Left hindlimb (tissue), 1 donor: ENCODE measurements at regions not wholly inside any gene's neighbourhood (a gene's known extent, or its start where the extent isn't known, plus 50 kb on each side); places are given as distances from the start of the nearest gene placed in this dataset.

Experiments
- DNase-seq: peaks from one replicate; pipeline ENCODE4 v3.0.0-alpha.2; 2018

- no peak for DNase-seq
These were observed 223.7 kb upstream of the HABP2 start for GRCh38 chr10:113329121-113329596.

DNA sequence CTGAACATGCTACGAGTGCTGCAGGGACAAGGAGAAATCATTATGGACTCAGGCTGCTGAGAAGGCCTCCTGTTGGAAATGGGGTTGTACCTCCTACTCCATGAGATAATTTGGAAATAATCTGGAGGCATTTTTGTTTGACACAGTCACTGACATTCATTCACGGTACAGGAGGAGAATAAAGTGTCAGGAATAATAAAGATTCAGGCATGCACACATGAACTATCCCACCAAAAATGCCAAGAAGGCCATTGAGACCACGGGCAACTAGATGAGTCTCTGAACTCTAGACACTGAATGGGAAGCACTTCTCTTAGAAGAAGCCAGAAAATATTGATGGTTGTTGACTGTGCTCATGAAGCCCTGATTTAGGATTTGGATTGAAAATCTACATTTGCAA lies 220.9 kb upstream of the HABP2 start:
- no peak for DNase-seq

- no peak for DNase-seq
These were observed 219.5 kb upstream of the HABP2 start for GRCh38 chr10:113333313-113333712.

- no peak for DNase-seq
These were observed 217.3 kb upstream of the HABP2 start for GRCh38 chr10:113335592-113335991.

DNA sequence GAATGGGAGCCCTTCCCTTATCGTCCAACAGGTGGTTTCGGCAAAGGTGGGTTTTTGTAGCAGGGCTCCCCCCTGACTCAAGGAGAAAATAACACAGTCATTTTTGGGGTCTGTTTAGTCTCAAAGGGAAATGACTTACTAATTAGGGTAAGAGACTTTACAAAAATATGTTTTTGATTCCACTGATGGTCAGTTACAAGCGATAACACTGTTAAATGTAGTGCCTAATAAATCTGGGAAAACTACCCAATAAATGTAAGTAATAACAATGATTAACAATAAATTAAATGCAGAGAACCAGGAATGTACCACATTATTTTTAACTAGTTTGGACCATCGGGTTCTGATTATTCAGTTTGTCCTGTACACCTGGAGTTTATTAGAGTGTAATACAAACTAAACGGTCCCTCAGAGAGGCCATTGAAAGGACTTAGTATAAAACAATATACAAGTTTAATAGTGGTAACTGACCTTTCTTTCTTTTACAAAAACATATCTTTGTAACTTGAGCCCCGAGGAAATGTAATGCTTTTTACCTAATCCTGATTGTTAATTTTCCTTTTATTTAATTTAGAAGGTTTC lies 216.2 kb upstream of the HABP2 start:
- no peak for DNase-seq

DNA sequence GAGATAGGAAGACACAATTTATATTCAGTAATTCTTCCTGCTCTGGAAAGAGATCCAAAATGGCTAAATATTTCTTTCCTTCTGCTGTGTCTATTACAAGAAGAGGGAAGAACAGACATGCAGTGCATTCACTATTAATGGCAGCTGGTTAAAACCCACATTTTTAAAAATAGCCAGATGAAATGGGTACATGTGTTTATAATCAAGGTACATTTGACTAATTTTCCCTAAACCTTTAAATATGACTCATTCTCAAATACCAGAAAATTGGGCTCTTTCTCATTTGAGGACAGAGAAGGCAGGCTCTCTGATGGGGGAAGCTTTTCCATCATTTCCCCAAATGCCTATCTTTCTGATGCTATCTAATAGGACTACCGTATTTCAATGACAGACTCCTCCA lies 215.7 kb upstream of the HABP2 start:
- DNase-seq, result no peak

DNA sequence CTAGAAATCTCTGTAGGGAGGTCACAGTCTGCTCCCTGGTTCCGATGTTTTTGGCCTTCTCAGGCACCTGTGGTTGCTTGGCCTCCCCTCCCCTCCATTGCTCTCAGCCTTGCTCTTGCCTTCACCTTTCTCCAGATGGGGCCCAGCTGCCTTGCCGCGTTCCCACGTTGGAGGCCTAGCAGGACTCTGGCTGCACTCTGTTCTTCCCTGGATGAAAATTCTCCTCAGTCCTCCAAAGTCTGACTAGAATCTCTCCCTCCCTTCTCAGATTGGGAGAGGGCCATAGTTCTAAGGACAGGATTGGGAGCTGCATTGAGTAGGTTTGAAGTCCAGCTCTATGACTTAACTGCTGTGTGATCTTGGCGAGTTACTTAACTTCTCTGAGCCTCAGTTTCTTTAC lies 213.7 kb upstream of the HABP2 start:
- DNase-seq, result no peak

DNA sequence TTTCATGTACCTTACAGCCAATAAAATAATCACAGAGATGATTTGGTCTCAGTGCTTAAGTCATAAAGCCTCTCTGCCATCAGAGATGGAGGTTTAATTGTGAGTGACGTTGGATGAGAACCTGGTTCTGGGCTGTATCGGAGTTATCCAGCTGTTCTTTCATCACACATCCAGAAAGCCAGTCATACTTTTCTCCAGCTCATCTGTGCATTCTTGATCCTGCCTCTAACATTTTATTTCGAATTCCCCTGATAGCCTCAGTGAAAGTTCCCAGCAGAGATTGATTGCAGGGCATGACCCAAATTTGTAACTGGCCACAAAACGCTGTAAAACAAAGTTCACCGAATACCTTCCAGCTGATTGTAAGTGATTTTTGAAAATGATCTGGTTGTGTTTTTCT lies 212.6 kb upstream of the HABP2 start:
- peak; percentile 43 for DNase-seq

DNA sequence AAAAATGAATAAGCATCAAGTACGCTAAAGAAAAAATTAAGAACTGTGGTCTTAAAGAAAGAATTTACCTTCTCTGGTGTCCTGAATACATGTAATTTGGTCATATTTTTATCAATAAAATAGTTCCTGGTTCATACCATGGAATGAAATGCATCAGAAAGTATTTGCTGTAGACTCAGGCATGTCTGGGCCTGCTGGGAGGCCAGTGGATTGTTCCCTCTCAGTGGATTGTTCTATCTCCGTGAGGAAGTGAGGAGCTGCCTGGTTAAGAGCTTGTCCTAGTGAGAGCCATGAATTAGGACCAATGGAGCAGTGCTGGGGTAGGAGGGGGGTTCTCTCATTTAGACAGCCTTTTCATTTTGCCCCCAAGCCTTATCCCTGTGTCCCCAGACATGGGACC lies 211.7 kb upstream of the HABP2 start:
- no peak for DNase-seq

DNA sequence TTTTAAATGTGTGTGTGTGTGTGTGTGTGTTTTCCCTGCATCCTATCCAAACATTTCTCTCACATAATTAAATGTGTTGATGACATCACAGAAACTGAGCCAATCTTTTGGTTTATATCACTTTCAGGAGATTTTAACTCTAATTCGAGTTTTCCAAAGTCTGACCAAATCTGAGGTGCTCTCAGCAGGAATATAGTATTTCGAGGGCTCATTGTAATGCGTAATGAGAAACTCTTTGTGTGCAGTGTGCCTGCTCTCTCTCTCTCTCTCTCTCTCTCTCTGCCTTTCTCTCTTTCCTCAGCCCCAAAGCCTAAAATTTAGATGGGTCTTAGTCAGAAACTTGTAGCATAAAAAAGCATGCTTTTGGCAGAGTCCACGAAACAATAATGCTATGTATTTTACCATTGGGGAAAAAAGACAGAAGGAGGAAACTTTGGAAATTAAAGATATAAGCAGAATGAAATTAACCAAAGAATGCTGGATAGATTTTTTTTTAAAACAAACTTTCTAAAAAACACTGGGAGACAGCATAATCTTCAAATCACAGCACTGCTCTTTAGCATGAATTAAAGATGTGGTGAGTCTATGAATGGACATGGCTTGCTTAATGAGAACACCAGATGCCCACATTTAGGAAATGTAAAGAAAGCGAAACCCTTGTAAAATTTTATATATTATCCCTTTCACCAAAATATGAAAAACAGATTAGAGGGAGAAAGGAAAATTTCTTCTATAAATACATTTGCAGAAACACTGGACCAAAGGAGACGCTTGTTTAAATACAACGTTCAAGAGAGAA lies 206.8 kb upstream of the HABP2 start:
- no peak for DNase-seq

- peak; percentile 75 for DNase-seq
These were observed 205.3 kb upstream of the HABP2 start for GRCh38 chr10:113347508-113347907.

DNA sequence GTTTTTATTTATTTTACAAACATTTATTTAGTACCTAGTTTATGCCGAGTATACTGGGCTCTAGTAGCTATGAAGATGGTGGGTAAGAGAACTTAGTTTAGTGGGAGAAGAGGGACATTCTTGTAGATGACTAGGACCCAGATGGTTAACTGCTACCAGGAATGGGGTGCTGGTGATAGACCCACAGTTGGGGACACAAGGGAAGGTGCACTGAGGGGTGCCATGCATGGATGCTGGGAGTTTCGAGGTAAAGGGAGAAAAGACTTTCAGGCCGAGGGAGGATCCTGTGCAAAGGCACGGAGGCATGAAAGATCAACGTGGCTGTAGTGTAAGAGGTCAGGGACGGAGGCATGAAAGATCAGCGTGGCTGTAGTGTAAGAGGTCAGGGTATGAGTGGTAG lies 204.2 kb upstream of the HABP2 start:
- no peak for DNase-seq

GRCh38 chr10:113350311-113351040 lies 202.4 kb upstream of the HABP2 start:
- DNase-seq, result no peak

- DNase-seq, result no peak
These were observed 198.1 kb upstream of the HABP2 start for GRCh38 chr10:113354711-113355110.

DNA sequence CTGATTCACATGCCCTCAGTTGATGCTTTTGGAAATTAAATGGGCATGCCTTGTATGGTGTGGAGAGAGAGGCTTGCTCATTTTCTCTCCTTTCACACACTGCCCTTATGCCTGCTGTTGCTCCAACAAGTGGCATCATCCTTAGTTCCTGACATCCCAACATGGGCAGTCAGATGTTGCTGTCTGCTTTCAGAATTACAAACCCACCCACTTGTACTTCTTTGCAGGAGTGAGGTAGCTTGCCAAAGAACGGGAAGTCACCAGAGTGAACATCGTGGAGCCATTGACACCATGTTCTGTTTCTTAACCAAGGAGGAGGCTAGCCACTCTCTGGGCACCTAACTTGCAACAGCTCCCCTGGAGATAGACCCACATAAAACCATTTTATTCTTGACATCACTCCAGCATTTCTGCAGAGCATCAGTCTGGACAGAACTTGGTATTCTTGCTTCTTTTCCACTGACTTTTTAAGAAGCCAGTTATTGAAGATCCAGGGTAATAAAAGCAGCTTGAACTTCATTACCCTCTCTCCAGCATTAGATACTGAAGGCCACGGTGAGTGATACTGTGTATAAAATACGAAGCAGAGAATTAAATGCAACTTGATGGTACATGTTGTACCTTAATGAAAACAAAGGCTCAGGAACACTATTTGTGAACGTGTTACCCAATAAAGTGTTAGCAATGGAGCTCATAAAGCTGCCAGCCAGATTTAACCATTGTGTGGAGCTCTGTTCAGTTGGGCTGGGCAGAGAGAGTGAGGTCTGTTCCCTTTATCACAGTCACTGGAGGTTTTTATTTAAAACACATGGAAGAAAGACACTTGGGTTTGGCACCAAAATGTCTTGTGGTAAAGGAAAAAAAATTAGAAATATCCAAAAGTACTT lies 195.8 kb upstream of the HABP2 start:
- no peak for DNase-seq

- DNase-seq, result no peak
These were observed 195.1 kb upstream of the HABP2 start for GRCh38 chr10:113357681-113358300.

- no peak for DNase-seq
These were observed 193.2 kb upstream of the HABP2 start for GRCh38 chr10:113359655-113360054.

GRCh38 chr10:113360870-113361269 lies 192.0 kb upstream of the HABP2 start:
- DNase-seq, result no peak

DNA sequence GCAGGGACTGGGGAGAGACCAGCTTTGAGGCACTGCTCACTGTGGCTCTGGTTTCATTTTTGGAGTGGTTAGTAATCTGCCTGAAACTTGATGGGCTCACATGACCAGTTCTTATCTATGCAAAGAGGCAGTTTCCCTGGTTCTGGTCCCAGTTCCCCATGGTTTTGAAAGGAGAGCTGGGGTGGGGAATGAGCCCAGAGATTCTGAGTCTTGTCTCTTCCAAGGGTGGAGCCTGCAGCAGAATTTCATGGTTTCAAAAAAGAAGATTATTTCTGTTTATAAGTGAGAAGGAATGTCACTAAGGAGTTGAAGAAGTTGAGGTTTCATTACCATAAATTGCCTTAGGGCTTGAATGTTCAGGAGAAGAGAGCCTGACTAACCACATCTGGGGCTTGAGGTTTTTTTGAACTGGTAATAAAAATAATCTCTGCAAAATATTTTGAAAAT lies 190.2 kb upstream of the HABP2 start:
- no peak for DNase-seq

GRCh38 chr10:113364227-113364626 lies 188.6 kb upstream of the HABP2 start:
- DNase-seq, result no peak

GRCh38 chr10:113368666-113369364 lies 184.0 kb upstream of the HABP2 start:
- DNase-seq, result no peak

- no peak for DNase-seq
These were observed 183.5 kb upstream of the HABP2 start for GRCh38 chr10:113369365-113369694.
